Fibroblast of mammary gland (primary cell): ENCODE measurements at regions not wholly inside any gene's neighbourhood (a gene's known extent, or its start where the extent isn't known, plus 50 kb on each side); places are given as distances from the start of the nearest gene placed in this dataset.
A peak's percentile ranks its signal among the peaks of the same experiment; 100 is the strongest.
"Not testable (repeated sequence)": the region's sequence is repeated elsewhere in the genome, so short reads cannot be mapped to it uniquely, and the experiment has no call there.

Experiments
- DNase-seq: peaks from one replicate; pipeline ENCODE4 v3.0.0-alpha.2; 2010; ENCODE audit warnings: low read depth
- H3K4me3 ChIP-seq: 2 replicates; pipeline ENCODE4 v1.5.1; 2011; ENCODE audit warnings: low read depth, mild to moderate bottlenecking, low read length, moderate library complexity; ENCODE audit not compliant: control insufficient read depth
- TF ChIP-seq, protein P1 (sequence below): conservative IDR thresholded peaks from 2 replicates; pipeline ENCODE4 v1.5.1; 2011; ENCODE audit warnings: low read depth, low read length, inconsistent platforms; ENCODE audit not compliant: control insufficient read depth, insufficient read depth

DNA sequence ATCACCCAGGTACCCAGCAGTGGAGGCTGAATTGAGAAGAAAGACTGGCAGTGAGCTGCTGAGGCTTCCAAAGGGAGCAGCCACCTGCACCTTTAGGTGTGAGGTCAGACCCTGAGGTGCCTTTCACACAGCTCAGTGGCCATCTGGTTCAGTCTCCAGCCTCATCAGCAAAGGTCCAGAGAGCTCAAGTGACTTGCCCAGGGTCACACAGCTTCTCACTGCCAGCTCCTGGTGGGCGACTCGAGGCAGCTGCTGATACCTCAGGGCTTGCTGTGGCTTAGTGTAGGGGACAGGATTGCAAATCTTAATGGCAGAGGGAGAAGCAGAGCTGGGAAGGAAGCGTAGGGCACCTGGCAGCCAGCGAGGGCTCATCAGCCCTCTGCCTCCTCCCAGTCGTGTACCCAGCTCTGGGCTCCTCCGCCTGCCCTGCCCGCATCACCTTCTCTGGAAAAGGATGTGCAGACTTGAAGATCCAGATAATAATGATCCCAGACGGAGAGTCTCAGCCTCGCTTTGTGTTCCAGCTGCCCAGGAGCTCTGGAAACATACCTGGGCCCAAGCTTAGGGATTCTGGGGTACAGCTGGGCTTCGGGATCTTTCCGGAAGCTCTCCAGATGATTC is 165.3 kb upstream of the GSE1 start:
- H3K4me3 ChIP-seq: no peak overlapping the region
- DNase-seq: no peak
- TF ChIP-seq, protein P1, sequence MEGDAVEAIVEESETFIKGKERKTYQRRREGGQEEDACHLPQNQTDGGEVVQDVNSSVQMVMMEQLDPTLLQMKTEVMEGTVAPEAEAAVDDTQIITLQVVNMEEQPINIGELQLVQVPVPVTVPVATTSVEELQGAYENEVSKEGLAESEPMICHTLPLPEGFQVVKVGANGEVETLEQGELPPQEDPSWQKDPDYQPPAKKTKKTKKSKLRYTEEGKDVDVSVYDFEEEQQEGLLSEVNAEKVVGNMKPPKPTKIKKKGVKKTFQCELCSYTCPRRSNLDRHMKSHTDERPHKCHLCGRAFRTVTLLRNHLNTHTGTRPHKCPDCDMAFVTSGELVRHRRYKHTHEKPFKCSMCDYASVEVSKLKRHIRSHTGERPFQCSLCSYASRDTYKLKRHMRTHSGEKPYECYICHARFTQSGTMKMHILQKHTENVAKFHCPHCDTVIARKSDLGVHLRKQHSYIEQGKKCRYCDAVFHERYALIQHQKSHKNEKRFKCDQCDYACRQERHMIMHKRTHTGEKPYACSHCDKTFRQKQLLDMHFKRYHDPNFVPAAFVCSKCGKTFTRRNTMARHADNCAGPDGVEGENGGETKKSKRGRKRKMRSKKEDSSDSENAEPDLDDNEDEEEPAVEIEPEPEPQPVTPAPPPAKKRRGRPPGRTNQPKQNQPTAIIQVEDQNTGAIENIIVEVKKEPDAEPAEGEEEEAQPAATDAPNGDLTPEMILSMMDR: no peak

DNA sequence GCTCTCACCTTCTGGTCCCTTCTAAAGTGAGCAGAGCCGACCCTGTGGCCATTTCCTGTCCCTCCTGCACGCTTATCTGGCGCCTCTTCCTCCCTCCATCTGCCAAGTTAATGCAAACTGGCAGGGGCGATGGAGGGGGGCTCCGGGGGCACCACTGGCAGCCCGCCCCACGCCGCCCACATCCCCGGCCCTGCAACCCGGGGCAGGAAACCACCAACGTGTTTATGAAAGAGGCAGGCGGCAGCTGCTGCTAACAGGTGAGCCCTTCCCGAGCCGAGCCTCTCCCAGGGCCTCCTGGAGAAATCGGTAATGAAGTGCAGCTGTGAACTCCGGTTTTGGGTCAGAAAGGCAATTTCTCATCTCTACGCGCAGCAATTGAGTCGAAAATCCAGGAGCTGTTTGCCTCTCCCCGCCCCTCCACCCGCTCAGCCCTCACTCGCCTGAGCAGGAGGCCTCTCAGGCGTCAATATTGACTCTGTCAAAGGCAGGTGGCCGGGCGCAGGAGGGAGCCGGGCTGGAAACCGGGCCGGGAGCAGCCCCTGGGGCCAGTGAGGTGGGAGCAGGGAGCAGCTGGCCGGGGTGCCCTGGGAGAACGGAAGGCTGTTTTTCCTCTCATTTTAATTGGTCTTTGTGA is 164.4 kb upstream of the GSE1 start:
- H3K4me3 ChIP-seq: no peak overlapping the region
- TF ChIP-seq, protein P1: no peak
- DNase-seq: peak; percentile 31

DNA sequence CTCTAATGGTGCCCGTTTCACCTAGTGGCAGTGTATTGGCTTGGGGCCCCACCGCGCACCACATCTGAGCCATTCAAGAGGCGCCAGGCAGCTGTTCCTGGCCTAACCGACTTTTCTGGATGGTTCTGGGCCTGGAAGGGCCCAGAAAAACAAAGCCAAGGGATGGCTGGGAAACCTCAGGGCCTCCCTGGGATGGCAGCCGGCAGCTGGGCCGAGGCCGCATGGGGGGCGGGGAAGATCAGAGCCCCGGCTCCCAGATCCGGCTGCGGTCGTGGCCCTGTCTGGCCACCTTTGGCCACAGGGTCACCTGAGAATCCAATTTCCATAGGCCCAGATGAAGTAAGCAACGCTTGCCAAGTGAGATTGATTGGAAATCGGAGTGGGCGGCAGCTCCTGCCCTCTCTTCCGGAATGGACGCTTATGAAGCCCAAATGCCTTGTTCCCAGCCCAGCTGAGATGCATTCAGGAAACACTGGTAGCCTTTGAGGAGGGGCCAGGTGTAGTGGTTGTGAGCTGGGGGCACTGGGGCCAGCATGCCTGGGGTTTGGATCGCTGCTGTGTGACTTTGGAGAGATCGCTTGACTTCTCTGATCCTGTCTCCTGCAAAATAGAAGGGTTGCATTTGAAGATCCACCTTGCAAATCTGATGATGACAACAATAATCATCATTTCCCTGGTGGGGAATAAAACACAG is 163.8 kb upstream of the GSE1 start:
- no peak overlapping the region for H3K4me3 ChIP-seq
- TF ChIP-seq, protein P1: no peak
- no peak for DNase-seq

DNA sequence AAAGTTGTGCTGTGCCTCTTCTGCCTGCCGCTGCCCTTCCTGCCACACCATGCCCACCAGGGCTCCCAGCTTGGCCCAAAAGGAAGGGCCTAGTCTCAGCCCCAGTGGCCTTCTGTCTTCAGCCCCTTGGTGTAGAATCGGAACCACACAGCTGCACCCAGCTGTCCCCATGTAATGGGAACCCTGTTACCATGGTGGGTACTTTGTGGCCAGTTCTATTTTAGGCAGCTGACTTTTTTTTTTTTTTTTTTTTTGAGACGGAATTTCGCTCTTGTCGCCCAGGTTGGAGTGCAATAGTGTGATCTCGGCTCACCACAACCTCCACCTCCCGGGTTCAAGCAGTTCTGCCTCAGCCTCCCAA is 163.3 kb upstream of the GSE1 start:
- no peak overlapping the region for H3K4me3 ChIP-seq
- TF ChIP-seq, protein P1: no peak
- no peak for DNase-seq

DNA sequence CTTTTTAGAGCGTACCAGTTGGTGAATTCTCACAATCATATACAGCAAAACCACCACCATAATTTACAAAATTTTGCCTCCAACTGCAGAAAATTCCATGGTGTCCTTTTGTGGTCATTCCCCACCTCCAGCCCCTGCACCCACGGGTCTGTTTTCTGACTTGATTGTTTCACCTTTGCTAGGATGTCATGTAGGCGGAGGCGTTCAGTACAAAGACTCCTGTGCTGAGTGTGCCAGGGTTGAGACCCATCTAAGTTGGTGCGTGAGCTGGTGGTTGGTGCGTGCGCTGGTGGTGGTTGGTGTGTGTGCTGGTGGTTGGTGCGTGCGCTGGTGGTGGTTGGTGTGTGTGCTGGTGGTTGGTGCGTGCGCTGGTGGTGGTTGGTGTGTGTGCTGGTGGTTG is 162.0 kb upstream of the GSE1 start:
- not testable (repeated sequence) for DNase-seq, H3K4me3 ChIP-seq

DNA sequence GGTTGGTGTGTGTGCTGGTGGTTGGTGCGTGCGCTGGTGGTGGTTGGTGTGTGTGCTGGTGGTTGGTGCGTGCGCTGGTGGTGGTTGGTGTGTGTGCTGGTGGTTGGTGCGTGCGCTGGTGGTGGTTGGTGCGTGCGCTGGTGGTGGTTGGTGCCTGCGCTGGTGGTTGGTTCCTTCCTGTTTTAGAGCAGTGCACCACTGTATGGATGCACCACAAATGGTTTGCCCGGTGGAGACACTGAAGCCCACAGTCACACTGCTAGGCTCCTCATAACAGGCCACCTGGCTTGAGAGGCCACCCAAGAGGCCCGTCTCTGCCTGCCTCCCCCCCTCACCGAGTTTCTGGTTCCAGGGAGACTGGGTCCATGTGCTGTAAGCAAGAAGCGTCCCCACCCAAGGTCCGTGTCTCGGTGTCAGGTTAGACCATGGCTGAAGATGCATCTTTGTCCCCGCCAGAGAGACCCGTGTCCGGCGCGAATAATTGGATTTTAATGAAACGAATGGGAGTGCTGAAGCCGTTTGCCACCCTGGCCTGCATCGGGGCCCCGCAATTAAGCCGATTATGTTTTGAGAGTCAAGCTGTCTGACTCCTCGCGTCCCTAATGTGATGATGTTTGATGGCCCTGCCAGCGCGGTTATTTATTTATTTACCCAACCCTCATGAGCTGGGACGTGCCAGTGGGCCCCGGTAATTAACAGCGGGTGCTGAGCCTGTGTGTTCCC is 161.3 kb upstream of the GSE1 start:
- H3K4me3 ChIP-seq: no peak overlapping the region
- DNase-seq: no peak
- TF ChIP-seq, protein P1: no peak
